ENCODE measurements at regions not wholly inside any gene's neighbourhood (a gene's known extent, or its start where the extent isn't known, plus 50 kb on each side); places are given as distances from the start of the nearest gene placed in this dataset.

- H3K79me1 ChIP-seq (ENCODE audit: low read depth, low read length): no peaks in the 10 kb centered on the region
- H2AK5ac ChIP-seq (ENCODE audit: low read depth, low read length): no peak overlapping the region; the same call in 1 of the 2 replicates
- peaks cover 0 to 10% (median 5%) of the 10 kb centered on the region in 4 experiments; a peak in 6 of 7 replicates for H3K4me1 ChIP-seq (replicated peaks in 1 of 4; ENCODE audit: control insufficient read depth in 3 of 4, insufficient read depth in 4 of 4, low read length in 3 of 4)
- no peak overlapping the region for H3K18ac ChIP-seq (ENCODE audit: extremely low read depth, low read length)
- H3K23me2 ChIP-seq (ENCODE audit: low read depth, low read length): no peaks in the 10 kb centered on the region
- no peaks in the 10 kb centered on the region for H3K27me3 ChIP-seq (replicated peaks in 1 of 4; ENCODE audit: control insufficient read depth in 3 of 4, extremely low read depth in 1 of 4, insufficient read depth in 3 of 4, low read length in 3 of 4)
- peak overlapping the region; percentile 56; the same call in 1 of the 2 replicates for H2BK12ac ChIP-seq (ENCODE audit: low read depth, low read length)
- no peak overlapping the region for H2AFZ ChIP-seq (ENCODE audit: low read length)
- TF ChIP-seq, protein P1, sequence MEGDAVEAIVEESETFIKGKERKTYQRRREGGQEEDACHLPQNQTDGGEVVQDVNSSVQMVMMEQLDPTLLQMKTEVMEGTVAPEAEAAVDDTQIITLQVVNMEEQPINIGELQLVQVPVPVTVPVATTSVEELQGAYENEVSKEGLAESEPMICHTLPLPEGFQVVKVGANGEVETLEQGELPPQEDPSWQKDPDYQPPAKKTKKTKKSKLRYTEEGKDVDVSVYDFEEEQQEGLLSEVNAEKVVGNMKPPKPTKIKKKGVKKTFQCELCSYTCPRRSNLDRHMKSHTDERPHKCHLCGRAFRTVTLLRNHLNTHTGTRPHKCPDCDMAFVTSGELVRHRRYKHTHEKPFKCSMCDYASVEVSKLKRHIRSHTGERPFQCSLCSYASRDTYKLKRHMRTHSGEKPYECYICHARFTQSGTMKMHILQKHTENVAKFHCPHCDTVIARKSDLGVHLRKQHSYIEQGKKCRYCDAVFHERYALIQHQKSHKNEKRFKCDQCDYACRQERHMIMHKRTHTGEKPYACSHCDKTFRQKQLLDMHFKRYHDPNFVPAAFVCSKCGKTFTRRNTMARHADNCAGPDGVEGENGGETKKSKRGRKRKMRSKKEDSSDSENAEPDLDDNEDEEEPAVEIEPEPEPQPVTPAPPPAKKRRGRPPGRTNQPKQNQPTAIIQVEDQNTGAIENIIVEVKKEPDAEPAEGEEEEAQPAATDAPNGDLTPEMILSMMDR (IDR thresholded peaks at IDR 0.05; ENCODE audit: control extremely low read depth in 1 of 3, insufficient read depth in 1 of 3, low read depth in 1 of 3, low read length in 3 of 3): peak in 2 of 3 experiments; percentile 25 to 32; a peak in 2 of 4 replicates
- TF ChIP-seq CREB1 (IDR thresholded peaks at IDR 0.05) (no peak), RAD21 (IDR thresholded peaks at IDR 0.05 in 1 of 2, conservative IDR thresholded peaks at IDR 0.05 in 1 of 2; ENCODE audit: low read depth in 2 of 2, low read length in 2 of 2) (peak; percentile 54 to 59)
- no peak overlapping the region for H3K4ac ChIP-seq (replicated peaks; ENCODE audit: insufficient read length, low read depth, low read length)
- ChIA-PET POLR2A (ENCODE audit: partially characterized antibody) (interaction anchor here (0.8 to 0.9 kb wide), 2 partner anchors 9 to 10 kb away, joined by 3 to 4 read pairs; no protein-coding TSS in a partner anchor), CTCF (ENCODE audit: partially characterized antibody) (interaction anchor here (0.6 to 16.7 kb wide), 29 partner anchors 8 to 181 kb away, joined by 3 to 210 read pairs (median 3); partner anchors contain the start of genes PCDH1, PCDH12 and RNF14)
- no peak overlapping the region for H3K4me3 ChIP-seq (ENCODE audit: extremely low read depth in 1 of 4, insufficient read depth in 2 of 4, low read depth in 3 of 4, low read length in 4 of 4)
- no peaks in the 10 kb centered on the region for H3K36me3 ChIP-seq (ENCODE audit: control insufficient read depth in 2 of 4, insufficient read depth in 4 of 4, low read length in 3 of 4)
- H3K14ac ChIP-seq (ENCODE audit: insufficient read length): no peak overlapping the region
- no peak overlapping the region for H4K5ac ChIP-seq (ENCODE audit: insufficient read length, low read depth, low read length)
- no peaks in the 10 kb centered on the region for H3K79me2 ChIP-seq (ENCODE audit: control insufficient read depth in 1 of 2, insufficient read depth in 2 of 2, low read length in 2 of 2)
- no peaks in the 10 kb centered on the region for H4K20me1 ChIP-seq (replicated peaks in 1 of 2; ENCODE audit: control insufficient read depth in 1 of 2, insufficient read depth in 2 of 2, low read length in 2 of 2)
- H3K23ac ChIP-seq (ENCODE audit: insufficient read length): no peak overlapping the region
- WGBS, 2 experiments (ENCODE audit: extremely low coverage in 1 of 2, insufficient coverage in 1 of 2, insufficient read length in 1 of 2, insufficient replicate concordance in 2 of 2, low coverage in 1 of 2, low lambda C conversion rate in 2 of 2, missing lambda C conversion rate in 1 of 2): 76% methylated on average over 6 of the region's 6 CpGs; no CpG with 5 or more reads in 1 of the 2 experiments
- H3K9me3 ChIP-seq (ENCODE audit: insufficient read depth in 2 of 2, low read depth in 1 of 2, low read length in 1 of 2): no peaks in the 10 kb centered on the region
- no peak overlapping the region for H4K91ac ChIP-seq (replicated peaks; ENCODE audit: insufficient read length, low read length)
- H3K56ac ChIP-seq (replicated peaks; ENCODE audit: insufficient read length, low read depth, low read length): no peak overlapping the region
- H3K9ac ChIP-seq (replicated peaks in 1 of 4; ENCODE audit: extremely low read depth in 1 of 4, low read depth in 3 of 4, low read length in 3 of 4): no peak overlapping the region
- FAIRE-seq (no peak), DNase-seq (ENCODE audit: low read depth in 1 of 2, low spot score in 2 of 2) (no peak)
- no peak overlapping the region for H3K27ac ChIP-seq (ENCODE audit: low read depth, low read length)
- peak overlapping the region; percentile 64; the same call in 1 of the 2 replicates for H2BK20ac ChIP-seq (ENCODE audit: low read length)
- no peak overlapping the region for H4K8ac ChIP-seq (ENCODE audit: extremely low read depth, insufficient read depth, low read length)
- H3K4me2 ChIP-seq (ENCODE audit: insufficient read depth in 1 of 2, low read depth in 2 of 2, low read length in 2 of 2): no peak overlapping the region
- no peak overlapping the region for H2BK5ac ChIP-seq (ENCODE audit: low read depth, low read length)
- H2BK15ac ChIP-seq (ENCODE audit: low read length): no peak overlapping the region; the same call in 1 of the 2 replicates
- no peak overlapping the region for H2BK120ac ChIP-seq (replicated peaks; ENCODE audit: low read depth, low read length)
Measured at GRCh38 chr5:141788296-141788970, 89.8 kb downstream of the PCDH1 start.

Data from H1 (cell line).